CD4-positive, alpha-beta memory T cell (primary cell): ENCODE measurements at regions not wholly inside any gene's neighbourhood (a gene's known extent, or its start where the extent isn't known, plus 50 kb on each side); places are given as distances from the start of the nearest gene placed in this dataset.
"Not testable (repeated sequence)": the region's sequence is repeated elsewhere in the genome, so short reads cannot be mapped to it uniquely, and the experiment has no call there.

Experiments
- CTCF ChIA-PET: fragments of 350-600 bp; sonication (Branson Sonifier 250); formaldehyde crosslinking; loops from one replicate; lab custom pipeline; 2021; ENCODE audit warnings: inconsistent platforms; ENCODE audit not compliant: partially characterized antibody; lab: Charles Lee
- POLR2A ChIA-PET: fragments of 350-600 bp; sonication (Branson Sonifier 250); formaldehyde crosslinking; loops from one replicate; lab custom pipeline; 2021; ENCODE audit not compliant: partially characterized antibody; lab: Charles Lee
- DNase-seq, 5 donors: peaks; one replicate each; pipeline versions ENCODE4 v3.0.0 to v3.0.0-alpha.2; 2020 to 2022; ENCODE audit warnings: mixed read lengths in 1 of 5
- H3K27ac ChIP-seq: one replicate; pipeline ENCODE4 v1.7.0; 2013; ENCODE audit warnings: low read depth, low read length
- H3K27me3 ChIP-seq: 2 replicates; pipeline ENCODE4 v1.7.0; 2013; ENCODE audit warnings: mild to moderate bottlenecking, low read length, moderate library complexity; ENCODE audit not compliant: insufficient read depth
- H3K36me3 ChIP-seq: 2 replicates; pipeline ENCODE4 v1.7.0; 2013; ENCODE audit warnings: mild to moderate bottlenecking, low read length, moderate library complexity; ENCODE audit not compliant: insufficient read depth
- H3K4me1 ChIP-seq: 2 replicates; pipeline ENCODE4 v1.7.0; 2013; ENCODE audit warnings: mild to moderate bottlenecking, low read length, moderate library complexity; ENCODE audit not compliant: insufficient read depth
- H3K4me3 ChIP-seq, 2 donors: one replicate each; pipeline ENCODE4 v1.7.0; 2013; ENCODE audit warnings: low read length in 2 of 2, mild to moderate bottlenecking in 1 of 2
- H3K9me3 ChIP-seq, 2 donors: one replicate each; pipeline ENCODE4 v1.7.0; 2013; ENCODE audit warnings: low read length in 2 of 2, control low read depth in 1 of 2; ENCODE audit not compliant: control insufficient read depth in 1 of 2
- H3K27ac Mint-ChIP-seq, 7 donors: one replicate each; pipeline ENCODE4 v1.8.0; 2020 to 2021; ENCODE audit warnings: mixed read lengths in 7 of 7, mild to moderate bottlenecking in 6 of 7, inconsistent platforms in 3 of 7, moderate library complexity in 3 of 7
- H3K27me3 Mint-ChIP-seq, 2 donors: one replicate each; pipeline ENCODE4 v1.8.0; 2020 to 2021; ENCODE audit warnings: mixed read lengths in 2 of 2
- H3K36me3 Mint-ChIP-seq, 2 donors: one replicate each; pipeline ENCODE4 v1.8.0; 2020 to 2021; ENCODE audit warnings: mixed read lengths in 2 of 2, inconsistent platforms in 1 of 2, mild to moderate bottlenecking in 1 of 2
- H3K4me1 Mint-ChIP-seq, 4 donors: one replicate each; pipeline ENCODE4 v1.8.0; 2020 to 2021; ENCODE audit warnings: mixed read lengths in 4 of 4, mild to moderate bottlenecking in 1 of 4
- H3K4me3 Mint-ChIP-seq, 8 donors: one replicate each; pipeline ENCODE4 v1.8.0; 2020 to 2021; ENCODE audit warnings: mixed read lengths in 8 of 8, mild to moderate bottlenecking in 7 of 8, moderate library complexity in 6 of 8, inconsistent platforms in 3 of 8
- H3K9me3 Mint-ChIP-seq, 8 donors: one replicate each; pipeline ENCODE4 v1.8.0; 2020 to 2021; ENCODE audit warnings: mixed read lengths in 8 of 8, mild to moderate bottlenecking in 5 of 8, inconsistent platforms in 3 of 8, moderate library complexity in 1 of 8
- intact Hi-C: fragments of 100-400 bp; cut with micrococcal nuclease; formaldehyde crosslinking; loops from one replicate; pipeline ENCODE4 v1.15.1; 2023

DNA sequence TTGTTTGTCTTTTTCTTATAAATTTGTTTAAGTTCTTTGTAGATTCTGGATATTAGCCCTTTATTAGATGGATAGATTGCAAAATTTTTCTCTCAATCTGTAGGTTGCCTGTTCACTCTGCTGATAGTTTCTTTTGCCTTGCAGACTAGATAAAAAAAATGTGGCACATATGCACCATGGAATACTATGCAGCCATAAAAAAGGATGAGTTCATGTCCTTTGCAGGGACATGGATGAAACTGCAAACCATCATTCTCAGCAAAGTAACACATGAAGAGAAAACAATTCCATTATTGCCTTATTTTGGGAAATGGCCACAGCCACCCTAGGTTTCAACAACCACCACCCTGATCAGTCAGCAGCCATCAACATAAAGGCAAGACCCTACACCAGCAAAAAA is 166.7 kb downstream of the CENPF start:
- H3K27ac Mint-ChIP-seq, intact Hi-C loops, H3K9me3 ChIP-seq, H3K4me3 Mint-ChIP-seq, H3K27me3 ChIP-seq, H3K27ac ChIP-seq, POLR2A ChIA-PET, H3K27me3 Mint-ChIP-seq, H3K4me3 ChIP-seq, H3K36me3 Mint-ChIP-seq, H3K4me1 Mint-ChIP-seq, H3K4me1 ChIP-seq, DNase-seq, H3K36me3 ChIP-seq, CTCF ChIA-PET: not testable (repeated sequence)
- H3K9me3 Mint-ChIP-seq = peaks cover 0 to 11% (median 8%) of the 10 kb centered on the region in 8 donors

GRCh38 chr1:214777364-214777763 is 174.4 kb downstream of the CENPF start:
- Mint-ChIP-seq H3K9me3 (peaks cover 0 to 5% (median 0%) of the 10 kb centered on the region in 8 donors), H3K27me3 (no peaks in the 10 kb centered on the region), H3K4me1 (no peaks in the 10 kb centered on the region), H3K36me3 (no peaks in the 10 kb centered on the region), H3K4me3 (no peak overlapping the region), H3K27ac (no peak overlapping the region)
- no peaks in the 10 kb centered on the region for H3K9me3 ChIP-seq
- H3K4me1 ChIP-seq = no peaks in the 10 kb centered on the region
- DNase-seq = no peak
- no peaks in the 10 kb centered on the region for H3K36me3 ChIP-seq
- POLR2A ChIA-PET = no interaction called here
- no peaks in the 10 kb centered on the region for H3K27me3 ChIP-seq
- CTCF ChIA-PET = no interaction called here
- H3K27ac ChIP-seq = no peak overlapping the region
- no peak overlapping the region for H3K4me3 ChIP-seq
- intact Hi-C loops = no loop called here

- intact Hi-C loops = no loop called here
- peaks cover 0 to 2% (median 0%) of the 10 kb centered on the region in 8 donors for H3K9me3 Mint-ChIP-seq
- H3K4me1 Mint-ChIP-seq = no peaks in the 10 kb centered on the region
- Histone ChIP-seq H3K27ac (no peak overlapping the region), H3K4me1 (no peaks in the 10 kb centered on the region), H3K4me3 (no peak overlapping the region), H3K27me3 (no peaks in the 10 kb centered on the region), H3K9me3 (no peaks in the 10 kb centered on the region), H3K36me3 (no peaks in the 10 kb centered on the region)
- H3K27ac Mint-ChIP-seq = no peak overlapping the region
- POLR2A ChIA-PET = no interaction called here
- H3K4me3 Mint-ChIP-seq = no peak overlapping the region
- H3K27me3 Mint-ChIP-seq = no peaks in the 10 kb centered on the region
- no peak for DNase-seq
- no peaks in the 10 kb centered on the region for H3K36me3 Mint-ChIP-seq
- CTCF ChIA-PET = no interaction called here
Observed at GRCh38 chr1:214791961-214792360, 189.0 kb downstream of the CENPF start.

- Mint-ChIP-seq H3K9me3 (peaks cover 0 to 3% (median 0%) of the 10 kb centered on the region in 8 donors), H3K36me3 (no peaks in the 10 kb centered on the region), H3K27me3 (no peaks in the 10 kb centered on the region), H3K27ac (no peak overlapping the region), H3K4me3 (no peak overlapping the region), H3K4me1 (no peaks in the 10 kb centered on the region)
- no peaks in the 10 kb centered on the region for H3K9me3 ChIP-seq
- ChIA-PET CTCF (no interaction called here), POLR2A (no interaction called here)
- no peak overlapping the region for H3K27ac ChIP-seq
- H3K27me3 ChIP-seq = no peaks in the 10 kb centered on the region
- no peak for DNase-seq
- no peaks in the 10 kb centered on the region for H3K4me1 ChIP-seq
- intact Hi-C loops = no loop called here
- no peak overlapping the region for H3K4me3 ChIP-seq
- H3K36me3 ChIP-seq = no peaks in the 10 kb centered on the region
Observed at GRCh38 chr1:214792527-214793186, 189.7 kb downstream of the CENPF start.

DNA sequence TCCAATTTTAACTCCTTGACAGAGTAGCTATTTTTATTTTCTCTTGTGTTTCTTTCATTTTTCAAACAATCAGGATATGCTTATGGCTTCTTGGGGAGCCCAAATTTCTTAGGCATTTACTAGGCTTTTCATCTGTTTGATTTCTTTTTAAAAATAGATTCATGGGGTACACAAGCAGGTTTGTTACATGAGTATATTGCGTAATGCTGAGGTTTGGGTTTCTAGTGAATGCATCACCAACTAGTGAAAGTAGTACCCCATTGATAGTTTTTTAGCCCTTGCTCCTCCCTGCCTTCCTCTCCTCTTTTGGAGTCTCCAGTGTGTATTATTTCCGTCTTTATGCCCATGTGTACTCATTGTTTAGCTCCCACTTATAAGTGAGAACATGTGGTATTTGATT is 190.7 kb downstream of the CENPF start:
- H3K4me3 ChIP-seq = no peak overlapping the region
- Mint-ChIP-seq H3K4me1 (no peaks in the 10 kb centered on the region), H3K36me3 (no peaks in the 10 kb centered on the region), H3K9me3 (peaks cover 0 to 3% (median 0%) of the 10 kb centered on the region in 8 donors), H3K4me3 (no peak overlapping the region), H3K27me3 (no peaks in the 10 kb centered on the region), H3K27ac (no peak overlapping the region)
- no peaks in the 10 kb centered on the region for H3K9me3 ChIP-seq
- H3K27me3 ChIP-seq = no peaks in the 10 kb centered on the region
- POLR2A ChIA-PET = no interaction called here
- intact Hi-C loops = no loop called here
- H3K36me3 ChIP-seq = no peaks in the 10 kb centered on the region
- no peak for DNase-seq
- H3K27ac ChIP-seq = no peak overlapping the region
- no peaks in the 10 kb centered on the region for H3K4me1 ChIP-seq
- CTCF ChIA-PET = no interaction called here

- Mint-ChIP-seq H3K27ac (no peak overlapping the region), H3K4me3 (no peak overlapping the region), H3K9me3 (peaks cover 0 to 6% (median 3%) of the 10 kb centered on the region in 8 donors), H3K36me3 (no peaks in the 10 kb centered on the region), H3K27me3 (peaks cover 0 to 1% of the 10 kb centered on the region in 2 donors), H3K4me1 (no peaks in the 10 kb centered on the region)
- Histone ChIP-seq H3K4me1 (no peaks in the 10 kb centered on the region), H3K27ac (no peak overlapping the region), H3K4me3 (no peak overlapping the region), H3K27me3 (no peaks in the 10 kb centered on the region), H3K9me3 (no peaks in the 10 kb centered on the region), H3K36me3 (no peaks in the 10 kb centered on the region)
- DNase-seq = no peak
- intact Hi-C loops = no loop called here
- POLR2A ChIA-PET = no interaction called here
- CTCF ChIA-PET = no interaction called here
Observed at GRCh38 chr1:214801191-214801590, 198.2 kb downstream of the CENPF start.

- no peak overlapping the region for H3K27ac Mint-ChIP-seq
- H3K4me1 Mint-ChIP-seq = no peaks in the 10 kb centered on the region
- POLR2A ChIA-PET = no interaction called here
- H3K4me3 Mint-ChIP-seq = no peak overlapping the region
- DNase-seq = no peak
- no peaks in the 10 kb centered on the region for H3K4me1 ChIP-seq
- H3K36me3 Mint-ChIP-seq = peaks cover 0 to 2% of the 10 kb centered on the region in 2 donors
- H3K27me3 ChIP-seq = no peaks in the 10 kb centered on the region
- CTCF ChIA-PET = interaction anchor here (0.8 kb wide), 1 partner anchor 15 kb away, joined by 3 read pairs; no protein-coding TSS in a partner anchor
- H3K36me3 ChIP-seq = no peaks in the 10 kb centered on the region
- H3K4me3 ChIP-seq = no peak overlapping the region
- no peaks in the 10 kb centered on the region for H3K9me3 ChIP-seq
- H3K27me3 Mint-ChIP-seq = no peaks in the 10 kb centered on the region
- H3K27ac ChIP-seq = no peak overlapping the region
- H3K9me3 Mint-ChIP-seq = peaks cover 3 to 11% (median 4%) of the 10 kb centered on the region in 8 donors
- intact Hi-C loops = no loop called here
Observed at GRCh38 chr1:214808845-214809460, 206.0 kb downstream of the CENPF start.
